CD14-positive monocyte (primary cell): ENCODE measurements at regions not wholly inside any gene's neighbourhood (a gene's known extent, or its start where the extent isn't known, plus 50 kb on each side); places are given as distances from the start of the nearest gene placed in this dataset.

Source experiments
- DNase-seq, 3 donors: peaks; one replicate each; pipeline ENCODE4 v3.0.0-alpha.2; 2011 to 2022
- H2AFZ ChIP-seq: 2 replicates; pipeline ENCODE4 v1.6.0; 2012; ENCODE audit warnings: mild to moderate bottlenecking, low read depth, low read length, inconsistent platforms; ENCODE audit not compliant: insufficient read depth, poor library complexity, severe bottlenecking
- H3K27ac ChIP-seq, 2 donors: 1 replicate in 1 of 2; 2 replicates in 1 of 2; pipeline ENCODE4 v1.5.1; 2012 to 2013; ENCODE audit warnings: low read length in 2 of 2, control low read depth in 1 of 2, inconsistent platforms in 1 of 2, low read depth in 1 of 2, mild to moderate bottlenecking in 1 of 2
- H3K27me3 ChIP-seq, 2 donors: one replicate each; pipeline versions ENCODE4 v1.6.0 to v1.6.1; 2011 to 2013; ENCODE audit warnings: low read length in 2 of 2; ENCODE audit not compliant: control insufficient read depth in 2 of 2, insufficient read depth in 2 of 2
- H3K36me3 ChIP-seq, 2 donors: replicated peaks in 1 of 2; 1 replicate in 1 of 2; 2 replicates in 1 of 2; pipeline versions ENCODE4 v1.5.1 to v1.6.1; 2012 to 2013; ENCODE audit warnings: low read length in 2 of 2, control low read depth in 1 of 2, inconsistent platforms in 1 of 2, mild to moderate bottlenecking in 1 of 2; ENCODE audit not compliant: insufficient read depth in 2 of 2, control insufficient read depth in 1 of 2
- H3K4me1 ChIP-seq, 2 donors: 1 replicate in 1 of 2; 2 replicates in 1 of 2; pipeline versions ENCODE4 v1.5.1 to v1.6.1; 2012 to 2013; ENCODE audit warnings: low read length in 2 of 2, control low read depth in 1 of 2, inconsistent platforms in 1 of 2, mild to moderate bottlenecking in 1 of 2, moderate library complexity in 1 of 2; ENCODE audit not compliant: insufficient read depth in 2 of 2, control insufficient read depth in 1 of 2
- H3K4me2 ChIP-seq: replicated peaks from 2 replicates; pipeline ENCODE3; 2012; ENCODE audit warnings: low read length, moderate library complexity, mild to moderate bottlenecking; ENCODE audit not compliant: poor library complexity, severe bottlenecking; ENCODE audit errors: extremely low read depth
- H3K4me3 ChIP-seq, 3 experiments: fragments of 200-600 bp in 1 of 3; sonication (generic) in 1 of 3; replicated peaks in 1 of 3; 1 replicate in 2 of 3; 2 replicates in 1 of 3; pipeline ENCODE4 v1.5.1; 2011 to 2013; ENCODE audit warnings: low read length in 3 of 3, mild to moderate bottlenecking in 3 of 3, control low read depth in 2 of 3, low read depth in 2 of 3, inconsistent platforms in 1 of 3, moderate library complexity in 1 of 3
- H3K79me2 ChIP-seq: 2 replicates; pipeline ENCODE4 v1.6.0; 2012; ENCODE audit warnings: mild to moderate bottlenecking, control low read depth, inconsistent platforms, low read length, moderate library complexity; ENCODE audit not compliant: insufficient read depth
- H3K9ac ChIP-seq: 2 replicates; pipeline ENCODE4 v1.6.0; 2017; ENCODE audit warnings: low read length, mild to moderate bottlenecking; ENCODE audit not compliant: insufficient read depth, poor library complexity, severe bottlenecking
- H3K9me3 ChIP-seq, 2 donors: replicated peaks in 1 of 2; 1 replicate in 1 of 2; 2 replicates in 1 of 2; pipeline versions ENCODE4 v1.5.1 to v1.6.1; 2012 to 2013; ENCODE audit warnings: low read length in 2 of 2, control low read depth in 1 of 2; ENCODE audit not compliant: control insufficient read depth in 1 of 2, insufficient read depth in 1 of 2
- H4K20me1 ChIP-seq: 2 replicates; pipeline ENCODE4 v1.6.0; 2012; ENCODE audit warnings: mild to moderate bottlenecking, low read length, control low read depth, moderate library complexity; ENCODE audit not compliant: insufficient read depth
- H3K27ac Mint-ChIP-seq, 7 donors: one replicate each; pipeline ENCODE4 v1.8.0; 2020; ENCODE audit warnings: mild to moderate bottlenecking in 7 of 7, mixed read lengths in 7 of 7, moderate library complexity in 6 of 7, inconsistent platforms in 2 of 7
- H3K27me3 Mint-ChIP-seq, 3 donors: one replicate each; pipeline ENCODE4 v1.8.0; 2021 to 2022; ENCODE audit warnings: low read depth in 3 of 3, mild to moderate bottlenecking in 3 of 3, mixed read lengths in 3 of 3, moderate library complexity in 3 of 3, inconsistent platforms in 1 of 3
- H3K36me3 Mint-ChIP-seq, 2 donors: one replicate each; pipeline ENCODE4 v1.8.0; 2020; ENCODE audit warnings: mixed read lengths in 2 of 2, inconsistent platforms in 1 of 2, mild to moderate bottlenecking in 1 of 2
- H3K4me1 Mint-ChIP-seq: one replicate; pipeline ENCODE4 v1.8.0; 2020; ENCODE audit warnings: mild to moderate bottlenecking, mixed read lengths
- H3K4me3 Mint-ChIP-seq, 2 donors: one replicate each; pipeline ENCODE4 v1.8.0; 2020; ENCODE audit warnings: mild to moderate bottlenecking in 2 of 2, mixed read lengths in 2 of 2, moderate library complexity in 1 of 2
- H3K9me3 Mint-ChIP-seq, 7 donors: one replicate each; pipeline ENCODE4 v1.8.0; 2020 to 2022; ENCODE audit warnings: mixed read lengths in 7 of 7, mild to moderate bottlenecking in 6 of 7, moderate library complexity in 6 of 7, inconsistent platforms in 2 of 7
- WGBS: methylation state at CpG from one replicate; pipeline ENCODE4 v1.1.5; 2013; ENCODE audit warnings: missing lambda C conversion rate; ENCODE audit not compliant: insufficient coverage; 5-methylcytosine and 5-hydroxymethylcytosine counted together
- intact Hi-C, 2 donors: fragments of 100-400 bp; cut with micrococcal nuclease; formaldehyde crosslinking; loops; one replicate each; pipeline versions ENCODE4 v1.15.0 to v1.15.1; 2023
- TF ChIP-seq, protein P1 (sequence below): fragments of 200-600 bp; IDR thresholded peaks from one replicate; pipeline ENCODE4 v1.8.0; 2022; ENCODE audit warnings: antibody characterized with exemption, mild to moderate bottlenecking

DNA sequence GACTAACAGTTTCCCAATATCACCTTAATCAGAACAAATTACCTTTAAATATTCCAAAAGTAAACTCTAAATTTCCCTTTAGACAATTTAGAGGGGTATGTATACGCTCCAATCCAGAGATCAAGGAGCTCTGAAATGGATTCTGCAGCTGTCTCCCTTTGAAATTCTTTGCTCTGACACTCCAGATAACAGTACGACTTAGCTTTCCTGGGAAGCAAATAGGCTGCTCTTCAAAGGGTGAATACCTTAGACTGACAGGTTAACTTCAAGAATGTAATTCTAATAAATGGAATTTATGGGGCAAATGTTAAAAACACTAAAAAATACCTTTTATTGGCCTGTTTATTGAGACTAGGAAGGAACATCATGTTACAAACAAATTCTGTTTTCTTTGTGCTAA, 357.2 kb downstream of the USP25 start:
- no peak overlapping the region for H3K4me3 ChIP-seq
- no peak overlapping the region for H2AFZ ChIP-seq
- no peak overlapping the region for H3K27ac ChIP-seq
- intact Hi-C loops = loop anchor here in 1 of 2 donors (10.0 kb wide), 1 partner anchor 248 kb away; no protein-coding TSS in a partner anchor
- Mint-ChIP-seq H3K36me3 (no peaks in the 10 kb centered on the region), H3K4me3 (no peak overlapping the region), H3K27me3 (no peaks in the 10 kb centered on the region), H3K27ac (no peak overlapping the region), H3K4me1 (peaks cover 2% of the 10 kb centered on the region), H3K9me3 (no peaks in the 10 kb centered on the region)
- no peaks in the 10 kb centered on the region for H3K4me1 ChIP-seq
- DNase-seq = no peak
- H3K27me3 ChIP-seq = no peaks in the 10 kb centered on the region
- no peak overlapping the region for H3K4me2 ChIP-seq
- no peaks in the 10 kb centered on the region for H3K36me3 ChIP-seq
- no CpG with 5 or more reads among the region's 2 CpGs for WGBS
- H3K9me3 ChIP-seq = no peaks in the 10 kb centered on the region
- H4K20me1 ChIP-seq = no peaks in the 10 kb centered on the region
- TF ChIP-seq, protein P1, sequence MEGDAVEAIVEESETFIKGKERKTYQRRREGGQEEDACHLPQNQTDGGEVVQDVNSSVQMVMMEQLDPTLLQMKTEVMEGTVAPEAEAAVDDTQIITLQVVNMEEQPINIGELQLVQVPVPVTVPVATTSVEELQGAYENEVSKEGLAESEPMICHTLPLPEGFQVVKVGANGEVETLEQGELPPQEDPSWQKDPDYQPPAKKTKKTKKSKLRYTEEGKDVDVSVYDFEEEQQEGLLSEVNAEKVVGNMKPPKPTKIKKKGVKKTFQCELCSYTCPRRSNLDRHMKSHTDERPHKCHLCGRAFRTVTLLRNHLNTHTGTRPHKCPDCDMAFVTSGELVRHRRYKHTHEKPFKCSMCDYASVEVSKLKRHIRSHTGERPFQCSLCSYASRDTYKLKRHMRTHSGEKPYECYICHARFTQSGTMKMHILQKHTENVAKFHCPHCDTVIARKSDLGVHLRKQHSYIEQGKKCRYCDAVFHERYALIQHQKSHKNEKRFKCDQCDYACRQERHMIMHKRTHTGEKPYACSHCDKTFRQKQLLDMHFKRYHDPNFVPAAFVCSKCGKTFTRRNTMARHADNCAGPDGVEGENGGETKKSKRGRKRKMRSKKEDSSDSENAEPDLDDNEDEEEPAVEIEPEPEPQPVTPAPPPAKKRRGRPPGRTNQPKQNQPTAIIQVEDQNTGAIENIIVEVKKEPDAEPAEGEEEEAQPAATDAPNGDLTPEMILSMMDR = no peak
- no peaks in the 10 kb centered on the region for H3K79me2 ChIP-seq
- no peak overlapping the region for H3K9ac ChIP-seq

DNA sequence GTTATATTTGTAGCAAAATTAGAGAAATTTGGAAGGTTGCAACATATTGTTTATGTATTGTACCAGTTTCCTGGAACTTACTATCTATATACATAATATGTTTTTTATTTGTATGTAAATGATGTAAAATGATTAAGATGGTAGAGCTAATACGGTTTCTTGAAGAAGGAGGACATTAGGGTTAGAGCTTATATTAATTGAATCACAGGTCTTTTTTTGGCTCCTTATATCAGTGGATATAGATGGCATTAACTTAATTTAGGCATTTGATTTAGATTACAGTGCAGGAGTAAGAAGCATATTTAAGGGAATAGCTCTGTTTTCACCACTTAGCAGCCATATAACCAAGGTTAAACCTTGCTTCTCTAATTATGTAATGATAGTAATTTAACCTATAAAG, 357.7 kb downstream of the USP25 start:
- Histone ChIP-seq H3K4me3 (no peak overlapping the region), H4K20me1 (no peaks in the 10 kb centered on the region), H3K36me3 (no peaks in the 10 kb centered on the region), H3K27ac (no peak overlapping the region), H2AFZ (no peak overlapping the region), H3K79me2 (no peaks in the 10 kb centered on the region), H3K4me1 (no peaks in the 10 kb centered on the region), H3K9me3 (no peaks in the 10 kb centered on the region), H3K4me2 (no peak overlapping the region), H3K9ac (no peak overlapping the region), H3K27me3 (no peaks in the 10 kb centered on the region)
- Mint-ChIP-seq H3K27ac (no peak overlapping the region), H3K36me3 (no peaks in the 10 kb centered on the region), H3K4me1 (no peaks in the 10 kb centered on the region), H3K4me3 (no peak overlapping the region), H3K9me3 (no peaks in the 10 kb centered on the region), H3K27me3 (no peaks in the 10 kb centered on the region)
- no CpG with 5 or more reads among the region's 1 CpG for WGBS
- TF ChIP-seq, protein P1 = no peak
- no peak for DNase-seq
- intact Hi-C loops = loop anchor here in 1 of 2 donors (10.0 kb wide), 1 partner anchor 247 kb away; no protein-coding TSS in a partner anchor
